ENCODE measurements at regions not wholly inside any gene's neighbourhood (a gene's known extent, or its start where the extent isn't known, plus 50 kb on each side); places are given as distances from the start of the nearest gene placed in this dataset.

- Histone ChIP-seq H3K36me3 (ENCODE audit: insufficient read depth, low read length) (no peaks in the 10 kb centered on the region), H3K9ac (ENCODE audit: low read depth, low read length) (no peak overlapping the region), H2AFZ (ENCODE audit: low read depth, low read length) (no peak overlapping the region), H3K9me3 (ENCODE audit: insufficient read depth, low read length, severe bottlenecking) (no peaks in the 10 kb centered on the region), H4K20me1 (ENCODE audit: insufficient read depth, low read length) (no peaks in the 10 kb centered on the region), H3K27ac (ENCODE audit: low read length) (no peak overlapping the region), H3K27me3 (ENCODE audit: insufficient read depth, low read length, poor library complexity) (peaks cover 3% of the 10 kb centered on the region), H3K79me2 (ENCODE audit: insufficient read depth, low read length) (no peaks in the 10 kb centered on the region), H3K4me1 (ENCODE audit: insufficient read depth, low read length) (no peaks in the 10 kb centered on the region), H3K4me3 (ENCODE audit: low read depth in 1 of 2, low read length in 2 of 2) (no peak overlapping the region), H3K4me2 (ENCODE audit: insufficient read depth, low read length) (no peak overlapping the region)
- TF ChIP-seq EZH2 (IDR thresholded peaks at IDR 0.05; ENCODE audit: borderline replicate concordance, low read depth, low read length, severe bottlenecking) (no peak), CTCF (IDR thresholded peaks at IDR 0.05; ENCODE audit: borderline replicate concordance, extremely low read depth, low read length, poor library complexity, severe bottlenecking) (no peak)
- DNase-seq, result no peak
- ATAC-seq (ENCODE audit: insufficient read depth, low read depth), result no peak
Measured at GRCh38 chr12:76263696-76264095, 84.5 kb downstream of the BBS10 start.

GRCh38 chr12:76260390-76260748, 87.8 kb downstream of the BBS10 start:
- Histone ChIP-seq H3K9ac (ENCODE audit: low read depth, low read length) (no peak overlapping the region), H3K79me2 (ENCODE audit: insufficient read depth, low read length) (no peaks in the 10 kb centered on the region), H3K4me3 (ENCODE audit: low read depth in 1 of 2, low read length in 2 of 2) (no peak overlapping the region), H3K4me1 (ENCODE audit: insufficient read depth, low read length) (no peaks in the 10 kb centered on the region), H3K9me3 (ENCODE audit: insufficient read depth, low read length, severe bottlenecking) (no peaks in the 10 kb centered on the region), H3K36me3 (ENCODE audit: insufficient read depth, low read length) (no peaks in the 10 kb centered on the region), H3K27me3 (ENCODE audit: insufficient read depth, low read length, poor library complexity) (peaks cover 3% of the 10 kb centered on the region), H3K4me2 (ENCODE audit: insufficient read depth, low read length) (no peak overlapping the region), H3K27ac (ENCODE audit: low read length) (no peak overlapping the region), H2AFZ (ENCODE audit: low read depth, low read length) (no peak overlapping the region), H4K20me1 (ENCODE audit: insufficient read depth, low read length) (no peaks in the 10 kb centered on the region)
- DNase-seq (no peak), ATAC-seq (ENCODE audit: insufficient read depth, low read depth) (no peak)
- TF ChIP-seq EZH2 (IDR thresholded peaks at IDR 0.05; ENCODE audit: borderline replicate concordance, low read depth, low read length, severe bottlenecking), result no peak
- TF ChIP-seq CTCF (IDR thresholded peaks at IDR 0.05; ENCODE audit: borderline replicate concordance, extremely low read depth, low read length, poor library complexity, severe bottlenecking), result no peak

GRCh38 chr12:76259660-76260389, 88.4 kb downstream of the BBS10 start:
- no peaks in the 10 kb centered on the region for H3K9me3 ChIP-seq (ENCODE audit: insufficient read depth, low read length, severe bottlenecking)
- H3K79me2 ChIP-seq (ENCODE audit: insufficient read depth, low read length), result no peaks in the 10 kb centered on the region
- peaks cover 3% of the 10 kb centered on the region for H3K27me3 ChIP-seq (ENCODE audit: insufficient read depth, low read length, poor library complexity)
- no peak overlapping the region for H3K4me3 ChIP-seq (ENCODE audit: low read depth in 1 of 2, low read length in 2 of 2)
- TF ChIP-seq EZH2 (IDR thresholded peaks at IDR 0.05; ENCODE audit: borderline replicate concordance, low read depth, low read length, severe bottlenecking) (no peak), CTCF (IDR thresholded peaks at IDR 0.05; ENCODE audit: borderline replicate concordance, extremely low read depth, low read length, poor library complexity, severe bottlenecking) (no peak)
- DNase-seq, result no peak
- H2AFZ ChIP-seq (ENCODE audit: low read depth, low read length), result no peak overlapping the region
- H4K20me1 ChIP-seq (ENCODE audit: insufficient read depth, low read length), result no peaks in the 10 kb centered on the region
- H3K36me3 ChIP-seq (ENCODE audit: insufficient read depth, low read length), result no peaks in the 10 kb centered on the region
- H3K4me1 ChIP-seq (ENCODE audit: insufficient read depth, low read length), result no peaks in the 10 kb centered on the region
- H3K4me2 ChIP-seq (ENCODE audit: insufficient read depth, low read length), result no peak overlapping the region
- no peak; the same call in 2 of the 3 replicates for ATAC-seq (ENCODE audit: insufficient read depth, low read depth)
- no peak overlapping the region for H3K27ac ChIP-seq (ENCODE audit: low read length)
- no peak overlapping the region for H3K9ac ChIP-seq (ENCODE audit: low read depth, low read length)
